HG03457 (cell line): ENCODE measurements at regions not wholly inside any gene's neighbourhood (a gene's known extent, or its start where the extent isn't known, plus 50 kb on each side); places are given as distances from the start of the nearest gene placed in this dataset.

Experiments used
- ATAC-seq: cut with Tn5 transposase; IDR thresholded peaks from one replicate; pipeline ENCODE4 v1.9.1; 2021; ENCODE audit warnings: moderate number of reproducible peaks; ENCODE audit not compliant: unreplicated experiment

- ATAC-seq, result no peak
Observed at GRCh38 chr2:106977717-106978116, 91.8 kb upstream of the ST6GAL2 start.

GRCh38 chr2:106978647-106979046 lies 92.7 kb upstream of the ST6GAL2 start:
- ATAC-seq, result no peak

GRCh38 chr2:106981491-106981890 lies 95.5 kb upstream of the ST6GAL2 start:
- no peak for ATAC-seq

GRCh38 chr2:106982350-106982749 lies 96.4 kb upstream of the ST6GAL2 start:
- ATAC-seq, result no peak

- no peak for ATAC-seq
Observed at GRCh38 chr2:106983305-106983704, 97.3 kb upstream of the ST6GAL2 start.

GRCh38 chr2:106988361-106988760 lies 102.4 kb upstream of the ST6GAL2 start:
- no peak for ATAC-seq

GRCh38 chr2:106990297-106990696 lies 104.3 kb upstream of the ST6GAL2 start:
- no peak for ATAC-seq

GRCh38 chr2:106991866-106992265 lies 105.9 kb upstream of the ST6GAL2 start:
- no peak for ATAC-seq

- ATAC-seq, result no peak
Observed at GRCh38 chr2:106995556-106995955, 109.6 kb upstream of the ST6GAL2 start.

GRCh38 chr2:106996171-106996769 lies 110.3 kb upstream of the ST6GAL2 start:
- no peak for ATAC-seq

- ATAC-seq, result no peak
Observed at GRCh38 chr2:106997204-106997603, 111.2 kb upstream of the ST6GAL2 start.

- ATAC-seq, result no peak
Observed at GRCh38 chr2:107001062-107001461, 115.1 kb upstream of the ST6GAL2 start.

GRCh38 chr2:107001551-107001950 lies 115.6 kb upstream of the ST6GAL2 start:
- ATAC-seq, result no peak

- ATAC-seq, result no peak
Observed at GRCh38 chr2:107001964-107002696, 116.2 kb upstream of the ST6GAL2 start.

GRCh38 chr2:107002735-107003134 lies 116.8 kb upstream of the ST6GAL2 start:
- ATAC-seq, result no peak

- ATAC-seq, result no peak
Observed at GRCh38 chr2:107005853-107006252, 119.9 kb upstream of the ST6GAL2 start.

- no peak for ATAC-seq
Observed at GRCh38 chr2:107006836-107007235, 120.9 kb upstream of the ST6GAL2 start.

GRCh38 chr2:107007927-107008326 lies 122.0 kb upstream of the ST6GAL2 start:
- no peak for ATAC-seq

GRCh38 chr2:107008843-107009242 lies 122.9 kb upstream of the ST6GAL2 start:
- no peak for ATAC-seq

- ATAC-seq, result no peak
Observed at GRCh38 chr2:107009275-107009674, 123.3 kb upstream of the ST6GAL2 start.

GRCh38 chr2:107012714-107013306 lies 126.8 kb upstream of the ST6GAL2 start:
- ATAC-seq, result no peak

- ATAC-seq, result no peak
Observed at GRCh38 chr2:107013884-107014283, 127.9 kb upstream of the ST6GAL2 start.
